ENCODE measurements at regions not wholly inside any gene's neighbourhood (a gene's known extent, or its start where the extent isn't known, plus 50 kb on each side); places are given as distances from the start of the nearest gene placed in this dataset.

- DNase-seq (ENCODE audit: low read depth), result peak; percentile 15
Measured at GRCh38 chr7:18241543-18242231, 214.0 kb upstream of the PRPS1L1 start.

- DNase-seq (ENCODE audit: low read depth), result no peak
Measured at GRCh38 chr7:18243731-18244130, 216.1 kb upstream of the PRPS1L1 start.

GRCh38 chr7:18250133-18250532 lies 222.5 kb upstream of the PRPS1L1 start:
- no peak for DNase-seq (ENCODE audit: low read depth)

- no peak for DNase-seq (ENCODE audit: low read depth)
Measured at GRCh38 chr7:18257711-18258110, 230.1 kb upstream of the PRPS1L1 start.

- no peak for DNase-seq (ENCODE audit: low read depth)
Measured at GRCh38 chr7:18262058-18262457, 233.5 kb upstream of the HDAC9 start.

- no peak for DNase-seq (ENCODE audit: low read depth)
Measured at GRCh38 chr7:18265611-18266281, 229.8 kb upstream of the HDAC9 start.

- DNase-seq (ENCODE audit: low read depth), result no peak
Measured at GRCh38 chr7:18268571-18268970, 227.0 kb upstream of the HDAC9 start.

- DNase-seq (ENCODE audit: low read depth), result no peak
Measured at GRCh38 chr7:18276380-18276779, 219.2 kb upstream of the HDAC9 start.

GRCh38 chr7:18278316-18278715 lies 217.2 kb upstream of the HDAC9 start:
- DNase-seq (ENCODE audit: low read depth), result no peak

- DNase-seq (ENCODE audit: low read depth), result no peak
Measured at GRCh38 chr7:18283045-18283444, 212.5 kb upstream of the HDAC9 start.

GRCh38 chr7:18287482-18287881 lies 208.1 kb upstream of the HDAC9 start:
- no peak for DNase-seq (ENCODE audit: low read depth)

- DNase-seq (ENCODE audit: low read depth), result no peak
Measured at GRCh38 chr7:18288322-18289037, 207.1 kb upstream of the HDAC9 start.

GRCh38 chr7:18289788-18290187 lies 205.8 kb upstream of the HDAC9 start:
- DNase-seq (ENCODE audit: low read depth), result no peak

GRCh38 chr7:18290223-18290622 lies 205.3 kb upstream of the HDAC9 start:
- DNase-seq (ENCODE audit: low read depth), result no peak

GRCh38 chr7:18290865-18291264 lies 204.7 kb upstream of the HDAC9 start:
- DNase-seq (ENCODE audit: low read depth), result no peak

GRCh38 chr7:18292584-18292983 lies 203.0 kb upstream of the HDAC9 start:
- DNase-seq (ENCODE audit: low read depth), result no peak

GRCh38 chr7:18293759-18294158 lies 201.8 kb upstream of the HDAC9 start:
- no peak for DNase-seq (ENCODE audit: low read depth)

- no peak for DNase-seq (ENCODE audit: low read depth)
Measured at GRCh38 chr7:18294411-18294810, 201.1 kb upstream of the HDAC9 start.

GRCh38 chr7:18295781-18296423 lies 199.6 kb upstream of the HDAC9 start:
- no peak for DNase-seq (ENCODE audit: low read depth)

- DNase-seq (ENCODE audit: low read depth), result no peak
Measured at GRCh38 chr7:18302097-18302496, 193.5 kb upstream of the HDAC9 start.

- peak; percentile 7 for DNase-seq (ENCODE audit: low read depth)
Measured at GRCh38 chr7:18305866-18306265, 189.7 kb upstream of the HDAC9 start.

- no peak for DNase-seq (ENCODE audit: low read depth)
Measured at GRCh38 chr7:18306696-18307095, 188.9 kb upstream of the HDAC9 start.

All from HT1080 (cell line).